Small intestine (tissue), 7 donors: ENCODE measurements at regions not wholly inside any gene's neighbourhood (a gene's known extent, or its start where the extent isn't known, plus 50 kb on each side); places are given as distances from the start of the nearest gene placed in this dataset.

Source experiments
- DNase-seq, 2 donors: peaks; one replicate each; pipeline versions ENCODE4 v3.0.0 to v3.0.0-alpha.2; 2013
- FAIRE-seq: peaks from 2 replicates; lab custom pipeline; 2012; peaks lifted over from hg19 to GRCh38; lab: Jason Lieb, UNC
- H3K27ac ChIP-seq, 3 donors: one replicate each; pipeline ENCODE4 v1.5.1; 2013; ENCODE audit warnings: low read length in 2 of 3, mild to moderate bottlenecking in 2 of 3, control low read depth in 1 of 3, inconsistent platforms in 1 of 3, low read depth in 1 of 3, moderate library complexity in 1 of 3
- H3K27me3 ChIP-seq, 3 donors: one replicate each; pipeline ENCODE4 v1.6.1; 2013; ENCODE audit warnings: low read length in 3 of 3, inconsistent platforms in 1 of 3; ENCODE audit not compliant: control insufficient read depth in 3 of 3, insufficient read depth in 3 of 3
- H3K36me3 ChIP-seq, 3 donors: one replicate each; pipeline ENCODE4 v1.6.1; 2013; ENCODE audit warnings: low read length in 3 of 3, inconsistent platforms in 1 of 3, low read depth in 1 of 3, mild to moderate bottlenecking in 1 of 3, moderate library complexity in 1 of 3; ENCODE audit not compliant: control insufficient read depth in 3 of 3, insufficient read depth in 2 of 3
- H3K4me1 ChIP-seq, 3 donors: one replicate each; pipeline ENCODE4 v1.6.1; 2013; ENCODE audit warnings: low read length in 2 of 3, inconsistent platforms in 1 of 3, low read depth in 1 of 3, mild to moderate bottlenecking in 1 of 3, moderate library complexity in 1 of 3; ENCODE audit not compliant: control insufficient read depth in 3 of 3, insufficient read depth in 2 of 3
- H3K4me3 ChIP-seq, 3 donors: one replicate each; pipeline ENCODE4 v1.5.1; 2013; ENCODE audit warnings: low read length in 3 of 3, control low read depth in 1 of 3, inconsistent platforms in 1 of 3, low read depth in 1 of 3, mild to moderate bottlenecking in 1 of 3, moderate library complexity in 1 of 3
- H3K9me3 ChIP-seq, 2 donors: one replicate each; pipeline ENCODE4 v1.6.1; 2013; ENCODE audit warnings: low read depth in 1 of 2, low read length in 1 of 2; ENCODE audit not compliant: control insufficient read depth in 2 of 2, insufficient read depth in 1 of 2
- WGBS, 3 donors: extraction: QIAGEN DNeasy Blood & Tissue Kit; methylation state at CpG; one replicate each; pipeline ENCODE4 v1.1.7; 2013; 5-methylcytosine and 5-hydroxymethylcytosine counted together
- donor health status: healthy with polysubstance abuse.
- donor health status: control.
- donor health status: control.
- donor health status: Bipolar disorder and iron deficiency.
- donor health status: healthy.

DNA sequence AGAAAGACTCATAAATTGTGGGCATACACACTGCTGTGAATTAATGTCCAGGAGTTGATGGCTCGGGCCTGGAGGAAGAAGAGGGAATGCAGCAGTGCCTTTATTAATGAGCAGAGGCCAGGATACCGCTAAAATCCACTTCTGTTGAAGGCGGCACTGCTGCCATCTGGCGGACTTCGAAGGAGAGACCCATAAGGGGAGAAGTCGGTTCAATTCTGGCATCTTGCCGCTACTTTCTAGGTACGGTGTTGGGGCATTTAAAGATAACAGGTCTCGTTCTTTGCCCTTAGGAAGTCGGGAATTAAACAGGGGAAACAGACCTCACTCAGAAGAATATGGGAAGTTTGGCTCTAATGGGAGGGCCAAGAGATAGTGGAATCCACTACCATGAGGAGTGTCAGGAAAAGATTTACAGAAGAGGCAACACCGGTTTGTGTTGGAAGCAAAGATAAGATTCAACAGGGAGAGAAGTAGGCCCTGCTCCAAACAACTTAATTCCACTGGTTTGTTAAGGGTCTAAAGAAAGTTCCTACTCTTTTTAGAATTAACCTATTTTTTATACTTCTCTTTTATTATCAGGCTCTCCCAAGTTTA, 133.6 kb upstream of the GIMD1 start:
- Histone ChIP-seq H3K4me1 (no peaks in the 10 kb centered on the region), H3K27me3 (no peaks in the 10 kb centered on the region), H3K9me3 (no peaks in the 10 kb centered on the region), H3K27ac (no peak overlapping the region), H3K4me3 (no peak overlapping the region), H3K36me3 (no peaks in the 10 kb centered on the region)
- WGBS, 3 donors, result 8 to 9% (median 9%) methylated on average over 11 of the region's 11 CpGs
- DNase-seq (peak; percentile 62 to 66), FAIRE-seq (no peak)

DNA sequence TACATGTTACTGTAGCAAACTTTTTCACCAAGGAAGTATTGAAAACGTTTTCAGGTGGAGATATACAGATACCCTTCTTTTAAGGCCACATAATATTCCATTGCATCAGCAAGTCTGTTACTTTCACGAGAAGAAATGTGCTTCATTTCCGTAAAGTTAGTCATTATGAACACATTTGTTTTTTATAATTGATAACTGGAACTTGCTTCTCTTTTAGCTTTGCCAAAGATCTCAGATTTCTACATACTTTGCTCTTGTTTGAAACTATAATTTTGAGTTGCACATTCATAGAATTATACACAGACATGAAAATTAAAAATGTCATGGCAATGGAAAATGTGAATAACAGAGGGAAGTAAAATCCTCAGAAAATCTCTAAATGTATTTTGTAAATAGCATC, 128.7 kb upstream of the GIMD1 start:
- H3K9me3 ChIP-seq, result no peaks in the 10 kb centered on the region
- FAIRE-seq (no peak), DNase-seq (no peak)
- no peak overlapping the region for H3K4me3 ChIP-seq
- no peak overlapping the region for H3K27ac ChIP-seq
- H3K36me3 ChIP-seq, result no peaks in the 10 kb centered on the region
- no peaks in the 10 kb centered on the region for H3K4me1 ChIP-seq
- 53 to 59% (median 54%) methylated on average over 3 of the region's 3 CpGs for WGBS, 3 donors
- no peaks in the 10 kb centered on the region for H3K27me3 ChIP-seq

GRCh38 chr4:106496061-106496460, 127.5 kb upstream of the GIMD1 start:
- FAIRE-seq (no peak), DNase-seq (no peak)
- Histone ChIP-seq H3K4me1 (no peaks in the 10 kb centered on the region), H3K27ac (no peak overlapping the region), H3K27me3 (no peaks in the 10 kb centered on the region), H3K4me3 (no peak overlapping the region), H3K36me3 (no peaks in the 10 kb centered on the region), H3K9me3 (no peaks in the 10 kb centered on the region)

DNA sequence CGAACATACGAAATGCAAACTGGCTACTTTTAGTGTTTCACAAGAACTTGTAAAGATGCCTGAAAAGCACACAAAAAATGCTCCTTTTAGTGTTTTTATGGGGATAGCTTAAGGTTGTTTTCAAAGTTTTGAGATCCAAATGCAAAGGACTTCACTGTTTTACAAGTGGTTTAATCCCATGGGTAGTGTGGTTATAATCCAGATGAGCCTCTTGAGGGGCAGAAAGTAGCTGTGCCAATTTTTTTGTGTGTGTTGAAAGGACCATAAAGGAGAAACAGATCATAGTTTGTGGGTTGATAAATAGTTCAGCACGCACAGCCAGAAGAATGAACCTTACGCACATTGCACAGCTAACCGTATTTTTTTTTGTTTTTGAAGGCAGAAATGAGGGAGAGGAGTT, 126.9 kb upstream of the GIMD1 start:
- WGBS, 3 donors, result 81 to 88% (median 86%) methylated on average over 5 of the region's 5 CpGs
- H3K9me3 ChIP-seq, result no peaks in the 10 kb centered on the region
- H3K4me1 ChIP-seq, result no peaks in the 10 kb centered on the region
- no peak overlapping the region for H3K4me3 ChIP-seq
- DNase-seq, result no peak
- H3K27me3 ChIP-seq, result no peaks in the 10 kb centered on the region
- no peak overlapping the region for H3K27ac ChIP-seq
- no peaks in the 10 kb centered on the region for H3K36me3 ChIP-seq
- no peak for FAIRE-seq

GRCh38 chr4:106494066-106494465, 125.5 kb upstream of the GIMD1 start:
- Histone ChIP-seq H3K36me3 (no peaks in the 10 kb centered on the region), H3K4me3 (no peak overlapping the region), H3K9me3 (no peaks in the 10 kb centered on the region), H3K27ac (no peak overlapping the region), H3K27me3 (no peaks in the 10 kb centered on the region), H3K4me1 (no peaks in the 10 kb centered on the region)
- WGBS, 3 donors, result 68 to 76% (median 70%) methylated on average over 1 of the region's 1 CpG
- no peak for DNase-seq
- no peak for FAIRE-seq

- H3K4me3 ChIP-seq, result no peak overlapping the region
- no peaks in the 10 kb centered on the region for H3K27me3 ChIP-seq
- H3K27ac ChIP-seq, result no peak overlapping the region
- DNase-seq (no peak), FAIRE-seq (no peak)
- H3K9me3 ChIP-seq, result no peaks in the 10 kb centered on the region
- H3K36me3 ChIP-seq, result no peaks in the 10 kb centered on the region
- H3K4me1 ChIP-seq, result no peaks in the 10 kb centered on the region
Observed at GRCh38 chr4:106493086-106493485, 124.5 kb upstream of the GIMD1 start.

- FAIRE-seq (no peak), DNase-seq (no peak)
- Histone ChIP-seq H3K27ac (no peak overlapping the region), H3K27me3 (no peaks in the 10 kb centered on the region), H3K9me3 (no peaks in the 10 kb centered on the region), H3K4me3 (no peak overlapping the region), H3K4me1 (no peaks in the 10 kb centered on the region), H3K36me3 (no peaks in the 10 kb centered on the region)
- WGBS, 3 donors, result 54 to 59% (median 57%) methylated on average over 2 of the region's 2 CpGs
Observed at GRCh38 chr4:106486533-106486932, 118.0 kb upstream of the GIMD1 start.

GRCh38 chr4:106481801-106482200, 113.2 kb upstream of the GIMD1 start:
- Histone ChIP-seq H3K27ac (no peak overlapping the region), H3K4me3 (no peak overlapping the region), H3K36me3 (no peaks in the 10 kb centered on the region), H3K9me3 (no peaks in the 10 kb centered on the region), H3K27me3 (no peaks in the 10 kb centered on the region), H3K4me1 (no peaks in the 10 kb centered on the region)
- no peak for FAIRE-seq
- 76 to 92% (median 85%) methylated on average over 3 of the region's 3 CpGs for WGBS, 3 donors
- DNase-seq, result no peak

GRCh38 chr4:106478152-106478551, 109.6 kb upstream of the GIMD1 start:
- no peaks in the 10 kb centered on the region for H3K9me3 ChIP-seq
- H3K4me1 ChIP-seq, result no peaks in the 10 kb centered on the region
- DNase-seq (no peak), FAIRE-seq (no peak)
- WGBS, 3 donors, result 44 to 76% (median 57%) methylated on average over 5 of the region's 5 CpGs
- no peak overlapping the region for H3K4me3 ChIP-seq
- no peak overlapping the region for H3K27ac ChIP-seq
- no peaks in the 10 kb centered on the region for H3K36me3 ChIP-seq
- no peaks in the 10 kb centered on the region for H3K27me3 ChIP-seq
